GM23338 (cell line): ENCODE measurements at regions not wholly inside any gene's neighbourhood (a gene's known extent, or its start where the extent isn't known, plus 50 kb on each side); places are given as distances from the start of the nearest gene placed in this dataset.

Experiments used
- ATAC-seq: fragments of 200-7000 bp; cut with Tn5 transposase; 3 replicates; pipeline ENCODE4 v1.9.1; 2020
- DNase-seq: peaks from one replicate; pipeline ENCODE4 v3.0.0-alpha.2; 2015; ENCODE audit warnings: low spot score
- H2AFZ ChIP-seq: fragments of 200-600 bp; sonication (generic); 2 replicates; pipeline ENCODE4 v1.8.0; 2016; ENCODE audit warnings: antibody characterized with exemption, mild to moderate bottlenecking, moderate library complexity
- H3F3A ChIP-seq: fragments of 200-600 bp; sonication (generic); replicated peaks from 2 replicates; pipeline ENCODE4 v1.8.0; 2017; ENCODE audit warnings: antibody characterized with exemption, mixed run types, low read depth
- H3K27ac ChIP-seq: fragments of 200-600 bp; sonication (generic); 2 replicates; pipeline ENCODE4 v1.6.1; 2016; ENCODE audit warnings: low read depth
- H3K27me3 ChIP-seq: fragments of 200-600 bp; sonication (generic); 2 replicates; pipeline ENCODE4 v1.8.0; 2016; ENCODE audit warnings: mild to moderate bottlenecking, mixed run types, moderate library complexity; ENCODE audit not compliant: insufficient read depth
- H3K36me3 ChIP-seq: fragments of 200-600 bp; sonication (generic); 2 replicates; pipeline ENCODE4 v1.8.0; 2016; ENCODE audit warnings: mild to moderate bottlenecking; ENCODE audit not compliant: insufficient read depth
- H3K4me1 ChIP-seq: fragments of 200-600 bp; sonication (generic); 2 replicates; pipeline ENCODE4 v1.8.0; 2016; ENCODE audit warnings: mild to moderate bottlenecking, moderate library complexity; ENCODE audit not compliant: insufficient read depth
- H3K4me2 ChIP-seq: fragments of 200-600 bp; sonication (generic); 2 replicates; pipeline ENCODE4 v1.7.1; 2017; ENCODE audit warnings: mixed run types
- H3K4me3 ChIP-seq: fragments of 200-600 bp; sonication (generic); 2 replicates; pipeline ENCODE4 v1.6.1; 2016; ENCODE audit warnings: mixed run types
- H3K79me2 ChIP-seq: fragments of 200-600 bp; sonication (generic); replicated peaks from 2 replicates; pipeline ENCODE4 v1.8.0; 2017; ENCODE audit warnings: mild to moderate bottlenecking; ENCODE audit not compliant: insufficient read depth
- H3K9me2 ChIP-seq: fragments of 200-600 bp; sonication (generic); 2 replicates; pipeline ENCODE4 v1.8.0; 2017; ENCODE audit not compliant: insufficient read depth
- H4K20me1 ChIP-seq: fragments of 200-600 bp; sonication (generic); replicated peaks from 2 replicates; pipeline ENCODE4 v1.8.0; 2017; ENCODE audit warnings: mild to moderate bottlenecking; ENCODE audit not compliant: insufficient read depth
- H3K27ac Mint-ChIP-seq: 2 replicates; pipeline ENCODE4 v1.8.0; 2020; ENCODE audit warnings: inconsistent platforms, mild to moderate bottlenecking, moderate library complexity, mixed read lengths
- H3K27me3 Mint-ChIP-seq: 3 replicates; pipeline ENCODE4 v1.8.0; 2022; ENCODE audit warnings: low read depth, mild to moderate bottlenecking, moderate library complexity, mixed read lengths, inconsistent platforms; ENCODE audit not compliant: insufficient read depth, poor library complexity
- H3K36me3 Mint-ChIP-seq: 3 replicates; pipeline ENCODE4 v1.8.0; 2021; ENCODE audit warnings: low read depth, mild to moderate bottlenecking, inconsistent platforms, moderate library complexity, mixed read lengths
- H3K4me1 Mint-ChIP-seq: 3 replicates; pipeline ENCODE4 v1.8.0; 2020; ENCODE audit warnings: mild to moderate bottlenecking, inconsistent platforms, mixed read lengths
- H3K4me3 Mint-ChIP-seq: 3 replicates; pipeline ENCODE4 v1.8.0; 2021; ENCODE audit warnings: moderate library complexity, mild to moderate bottlenecking, inconsistent platforms, mixed read lengths
- H3K9me3 Mint-ChIP-seq: 3 replicates; pipeline ENCODE4 v1.8.0; 2020; ENCODE audit warnings: moderate library complexity, mild to moderate bottlenecking, inconsistent platforms, mixed read lengths
- CREB1 ChIP-seq: fragments of 250-450 bp; sonication (Bioruptor Pico); IDR thresholded peaks from 2 replicates; pipeline ENCODE4 v1.5.0; 2020; ENCODE audit warnings: low read depth, mild to moderate bottlenecking, moderate library complexity
- EZH2 ChIP-seq: fragments of 200-600 bp; sonication (generic); IDR thresholded peaks from one replicate; pipeline ENCODE4 v1.8.0; 2017; ENCODE audit warnings: antibody characterized with exemption, mild to moderate bottlenecking, low read depth; ENCODE audit not compliant: unreplicated experiment
- EZH2phosphoT487 ChIP-seq: fragments of 200-600 bp; sonication (generic); IDR thresholded peaks from one replicate; pipeline ENCODE4 v1.8.1; 2018; ENCODE audit warnings: antibody characterized with exemption; ENCODE audit not compliant: unreplicated experiment
- JUNB ChIP-seq: IDR thresholded peaks from one replicate; pipeline ENCODE4 v1.6.1; 2016; ENCODE audit warnings: antibody characterized with exemption; ENCODE audit not compliant: unreplicated experiment
- NANOG ChIP-seq: IDR thresholded peaks from 2 replicates; pipeline ENCODE4 v1.6.1; 2016; ENCODE audit warnings: antibody characterized with exemption, borderline replicate concordance
- POLR2AphosphoS5 ChIP-seq: IDR thresholded peaks from 2 replicates; pipeline ENCODE4 v1.6.1; 2016; ENCODE audit warnings: antibody characterized with exemption, low read depth
- REST ChIP-seq: IDR thresholded peaks from one replicate; pipeline ENCODE4 v1.6.1; 2018; ENCODE audit warnings: antibody characterized with exemption; ENCODE audit not compliant: unreplicated experiment
- STAT1 ChIP-seq: IDR thresholded peaks from one replicate; pipeline ENCODE4 v1.6.1; 2016; ENCODE audit warnings: antibody characterized with exemption; ENCODE audit not compliant: unreplicated experiment
- ZNF114 ChIP-seq: fragments of 250-450 bp; sonication (Bioruptor Pico); IDR thresholded peaks from 2 replicates; pipeline ENCODE4 v1.5.0; 2020; ENCODE audit warnings: mild to moderate bottlenecking, moderate library complexity
- ZNF331 ChIP-seq: fragments of 250-450 bp; sonication (Bioruptor Pico); IDR thresholded peaks from 2 replicates; pipeline ENCODE4 v1.5.0; 2020; ENCODE audit warnings: low read depth, mild to moderate bottlenecking, moderate library complexity
- TF ChIP-seq, protein P1 (sequence below), 2 experiments: fragments of 200-600 bp in 1 of 2; sonication (generic) in 1 of 2; conservative IDR thresholded peaks; 2 replicates each; pipeline versions ENCODE4 v1.5.1 to v1.6.1; 2016 to 2017; ENCODE audit warnings: antibody characterized with exemption in 2 of 2, low read depth in 2 of 2, mild to moderate bottlenecking in 2 of 2, moderate library complexity in 1 of 2
- TF ChIP-seq, protein P2 (sequence below): IDR thresholded peaks from 2 replicates; pipeline ENCODE4 v1.6.1; 2016; ENCODE audit warnings: antibody characterized with exemption

DNA sequence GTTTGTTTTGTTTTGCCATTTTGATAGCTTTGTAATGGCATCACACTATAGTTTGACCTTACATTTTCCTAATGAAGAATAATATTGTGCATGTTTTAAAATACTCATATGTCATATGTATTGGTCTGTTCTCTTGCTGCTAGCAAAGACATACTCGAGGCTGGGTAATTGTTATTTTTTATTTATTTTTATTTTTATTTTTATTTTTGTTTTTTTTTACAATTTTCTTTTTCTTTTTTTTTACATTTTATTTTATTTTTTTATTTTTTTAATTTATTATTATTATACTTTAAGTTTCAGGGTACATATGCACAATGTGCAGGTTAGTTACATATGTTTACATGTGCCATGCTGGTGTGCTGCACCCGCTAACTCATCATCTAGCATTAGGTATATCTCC is 104.6 kb upstream of the GRID2 start:
- no peak overlapping the region for H3K27ac Mint-ChIP-seq
- no peak for ATAC-seq
- Histone ChIP-seq H3F3A (no peaks in the 10 kb centered on the region; the same call in 1 of the 2 replicates), H4K20me1 (no peaks in the 10 kb centered on the region), H3K4me3 (no peak overlapping the region), H3K27me3 (no peaks in the 10 kb centered on the region), H3K4me2 (no peak overlapping the region), H3K36me3 (no peaks in the 10 kb centered on the region), H3K4me1 (peaks cover 6% of the 10 kb centered on the region), H3K27ac (no peak overlapping the region), H3K9me2 (no peaks in the 10 kb centered on the region), H2AFZ (no peak overlapping the region), H3K79me2 (no peaks in the 10 kb centered on the region)
- H3K9me3 Mint-ChIP-seq = peaks cover 3% of the 10 kb centered on the region; the same call in 2 of the 3 replicates
- no peak overlapping the region for H3K4me3 Mint-ChIP-seq
- H3K4me1 Mint-ChIP-seq = peaks cover 2% of the 10 kb centered on the region; the same call in 2 of the 3 replicates
- H3K27me3 Mint-ChIP-seq = no peaks in the 10 kb centered on the region
- peaks cover 3% of the 10 kb centered on the region; the same call in 2 of the 3 replicates for H3K36me3 Mint-ChIP-seq
- TF ChIP-seq CREB1 (CRISPR knock-in tag) (no peak), POLR2AphosphoS5 (no peak), ZNF114 (no peak)
- TF ChIP-seq, protein P1, sequence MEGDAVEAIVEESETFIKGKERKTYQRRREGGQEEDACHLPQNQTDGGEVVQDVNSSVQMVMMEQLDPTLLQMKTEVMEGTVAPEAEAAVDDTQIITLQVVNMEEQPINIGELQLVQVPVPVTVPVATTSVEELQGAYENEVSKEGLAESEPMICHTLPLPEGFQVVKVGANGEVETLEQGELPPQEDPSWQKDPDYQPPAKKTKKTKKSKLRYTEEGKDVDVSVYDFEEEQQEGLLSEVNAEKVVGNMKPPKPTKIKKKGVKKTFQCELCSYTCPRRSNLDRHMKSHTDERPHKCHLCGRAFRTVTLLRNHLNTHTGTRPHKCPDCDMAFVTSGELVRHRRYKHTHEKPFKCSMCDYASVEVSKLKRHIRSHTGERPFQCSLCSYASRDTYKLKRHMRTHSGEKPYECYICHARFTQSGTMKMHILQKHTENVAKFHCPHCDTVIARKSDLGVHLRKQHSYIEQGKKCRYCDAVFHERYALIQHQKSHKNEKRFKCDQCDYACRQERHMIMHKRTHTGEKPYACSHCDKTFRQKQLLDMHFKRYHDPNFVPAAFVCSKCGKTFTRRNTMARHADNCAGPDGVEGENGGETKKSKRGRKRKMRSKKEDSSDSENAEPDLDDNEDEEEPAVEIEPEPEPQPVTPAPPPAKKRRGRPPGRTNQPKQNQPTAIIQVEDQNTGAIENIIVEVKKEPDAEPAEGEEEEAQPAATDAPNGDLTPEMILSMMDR (conservative IDR thresholded peaks at IDR 0.05; ENCODE audit: low read depth in 2 of 2) = no peak
- DNase-seq = no peak

DNA sequence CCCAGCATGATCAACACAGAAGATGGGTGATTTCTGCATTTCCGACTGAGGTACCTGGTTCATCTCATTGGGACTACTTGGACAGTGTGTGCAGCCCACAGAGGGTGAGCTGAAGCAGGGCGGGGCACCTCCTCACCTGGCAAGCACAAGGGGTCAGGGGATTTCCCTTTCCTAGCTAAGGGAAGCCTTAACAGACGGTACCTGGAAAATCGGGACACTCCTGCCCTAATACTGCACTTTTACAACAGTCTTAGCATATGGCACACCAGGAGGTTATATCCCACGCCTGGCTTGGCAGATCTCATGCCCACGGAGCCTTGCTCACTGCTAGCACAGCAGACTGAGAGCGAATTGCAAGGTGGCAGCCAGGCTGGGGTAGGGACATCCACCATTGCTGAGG is 92.9 kb upstream of the GRID2 start:
- ATAC-seq (no peak), DNase-seq (no peak)
- Histone ChIP-seq H3K4me2 (no peak overlapping the region), H3K79me2 (no peaks in the 10 kb centered on the region), H3F3A (no peaks in the 10 kb centered on the region), H3K4me3 (no peak overlapping the region), H4K20me1 (no peaks in the 10 kb centered on the region), H3K27ac (no peak overlapping the region), H3K4me1 (no peaks in the 10 kb centered on the region), H3K36me3 (no peaks in the 10 kb centered on the region), H3K9me2 (no peaks in the 10 kb centered on the region), H3K27me3 (no peaks in the 10 kb centered on the region), H2AFZ (no peak overlapping the region)
- H3K4me1 Mint-ChIP-seq = no peaks in the 10 kb centered on the region
- peaks cover 24% of the 10 kb centered on the region; the same call in 2 of the 3 replicates for H3K9me3 Mint-ChIP-seq
- no peak overlapping the region for H3K27ac Mint-ChIP-seq
- no peaks in the 10 kb centered on the region; the same call in 2 of the 3 replicates for H3K36me3 Mint-ChIP-seq
- H3K4me3 Mint-ChIP-seq = no peak overlapping the region
- peaks cover 3% of the 10 kb centered on the region for H3K27me3 Mint-ChIP-seq
- TF ChIP-seq, protein P1 (conservative IDR thresholded peaks at IDR 0.05; ENCODE audit: low read depth in 2 of 2) = no peak
- TF ChIP-seq JUNB = no peak
- TF ChIP-seq ZNF331 (CRISPR knock-in tag) = no peak
- no peak for TF ChIP-seq CREB1 (CRISPR knock-in tag)
- TF ChIP-seq EZH2 = no peak
- TF ChIP-seq NANOG = no peak
- no peak for TF ChIP-seq STAT1
- TF ChIP-seq EZH2phosphoT487 = no peak
- TF ChIP-seq, protein P2, sequence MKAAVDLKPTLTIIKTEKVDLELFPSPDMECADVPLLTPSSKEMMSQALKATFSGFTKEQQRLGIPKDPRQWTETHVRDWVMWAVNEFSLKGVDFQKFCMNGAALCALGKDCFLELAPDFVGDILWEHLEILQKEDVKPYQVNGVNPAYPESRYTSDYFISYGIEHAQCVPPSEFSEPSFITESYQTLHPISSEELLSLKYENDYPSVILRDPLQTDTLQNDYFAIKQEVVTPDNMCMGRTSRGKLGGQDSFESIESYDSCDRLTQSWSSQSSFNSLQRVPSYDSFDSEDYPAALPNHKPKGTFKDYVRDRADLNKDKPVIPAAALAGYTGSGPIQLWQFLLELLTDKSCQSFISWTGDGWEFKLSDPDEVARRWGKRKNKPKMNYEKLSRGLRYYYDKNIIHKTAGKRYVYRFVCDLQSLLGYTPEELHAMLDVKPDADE = no peak
- no peak for TF ChIP-seq POLR2AphosphoS5
- TF ChIP-seq REST = no peak
- no peak for TF ChIP-seq ZNF114
